ENCODE measurements at regions not wholly inside any gene's neighbourhood (a gene's known extent, or its start where the extent isn't known, plus 50 kb on each side); places are given as distances from the start of the nearest gene placed in this dataset.

- Histone ChIP-seq H4K20me1 (ENCODE audit: insufficient read depth, poor library complexity, severe bottlenecking) (no peaks in the 10 kb centered on the region), H3K79me2 (no peaks in the 10 kb centered on the region), H3K27ac (no peak overlapping the region), H3K9me2 (replicated peaks; ENCODE audit: insufficient read depth) (no peaks in the 10 kb centered on the region), H3K4me2 (no peak overlapping the region), H2AFZ (no peak overlapping the region), H3K9me3 (ENCODE audit: low read depth) (no peaks in the 10 kb centered on the region), H3K4me1 (ENCODE audit: insufficient read depth) (no peaks in the 10 kb centered on the region), H3K4me3 (no peak overlapping the region), H3K36me3 (replicated peaks; ENCODE audit: insufficient read depth, low read depth) (no peaks in the 10 kb centered on the region), H3K27me3 (no peaks in the 10 kb centered on the region)
- TF ChIP-seq, protein P1, sequence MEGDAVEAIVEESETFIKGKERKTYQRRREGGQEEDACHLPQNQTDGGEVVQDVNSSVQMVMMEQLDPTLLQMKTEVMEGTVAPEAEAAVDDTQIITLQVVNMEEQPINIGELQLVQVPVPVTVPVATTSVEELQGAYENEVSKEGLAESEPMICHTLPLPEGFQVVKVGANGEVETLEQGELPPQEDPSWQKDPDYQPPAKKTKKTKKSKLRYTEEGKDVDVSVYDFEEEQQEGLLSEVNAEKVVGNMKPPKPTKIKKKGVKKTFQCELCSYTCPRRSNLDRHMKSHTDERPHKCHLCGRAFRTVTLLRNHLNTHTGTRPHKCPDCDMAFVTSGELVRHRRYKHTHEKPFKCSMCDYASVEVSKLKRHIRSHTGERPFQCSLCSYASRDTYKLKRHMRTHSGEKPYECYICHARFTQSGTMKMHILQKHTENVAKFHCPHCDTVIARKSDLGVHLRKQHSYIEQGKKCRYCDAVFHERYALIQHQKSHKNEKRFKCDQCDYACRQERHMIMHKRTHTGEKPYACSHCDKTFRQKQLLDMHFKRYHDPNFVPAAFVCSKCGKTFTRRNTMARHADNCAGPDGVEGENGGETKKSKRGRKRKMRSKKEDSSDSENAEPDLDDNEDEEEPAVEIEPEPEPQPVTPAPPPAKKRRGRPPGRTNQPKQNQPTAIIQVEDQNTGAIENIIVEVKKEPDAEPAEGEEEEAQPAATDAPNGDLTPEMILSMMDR (IDR thresholded peaks at IDR 0.05; ENCODE audit: poor library complexity) = no peak
- TF ChIP-seq EZH2phosphoT487 (IDR thresholded peaks at IDR 0.05; ENCODE audit: low read depth, severe bottlenecking, unreplicated experiment) (no peak), EZH2 (IDR thresholded peaks at IDR 0.05; ENCODE audit: borderline replicate concordance) (no peak)
- 86% methylated on average over 12 of the region's 12 CpGs for WGBS (ENCODE audit: low lambda C conversion rate, missing lambda C conversion rate)
- no peak for DNase-seq (ENCODE audit: low spot score)
These were observed 531.9 kb downstream of the MAGEB5 start for GRCh38 chrX:26747877-26748276.

DNA sequence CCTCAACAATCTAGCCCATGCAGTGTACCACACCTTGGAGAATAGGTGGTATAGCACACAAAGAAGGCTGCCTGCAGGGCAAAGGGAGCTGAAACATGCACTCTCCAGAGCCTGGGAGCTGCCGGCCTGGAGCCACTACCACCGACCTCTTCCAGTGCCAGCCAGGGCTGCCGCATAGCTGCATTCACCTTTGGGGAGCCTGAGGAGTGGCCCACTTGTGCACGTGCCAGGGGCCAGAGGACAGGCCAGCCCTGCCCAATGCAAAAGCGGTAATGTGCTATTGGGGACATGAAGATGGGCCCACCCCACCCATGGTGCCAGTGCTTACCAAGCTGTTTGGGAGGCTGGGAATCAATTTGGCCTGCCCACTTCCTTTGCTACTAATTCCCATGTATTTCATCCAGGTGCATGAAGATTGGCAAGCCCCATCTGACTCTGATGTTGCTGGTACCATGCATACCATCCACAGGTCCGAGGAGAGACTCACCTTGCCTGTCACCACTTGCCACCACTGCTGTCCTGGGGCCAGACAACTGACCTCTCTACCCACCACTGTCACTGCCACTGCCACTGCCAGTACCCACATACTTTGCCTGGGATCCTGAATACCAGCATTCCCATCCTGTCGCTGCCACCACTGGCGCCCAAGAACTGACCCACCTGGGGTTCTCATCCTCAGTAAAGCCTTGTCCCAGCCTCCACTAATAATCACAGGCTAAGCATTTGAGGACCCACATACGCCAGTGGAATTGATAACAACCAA is 506.9 kb downstream of the MAGEB5 start:
- H3K9me2 ChIP-seq (replicated peaks; ENCODE audit: insufficient read depth) = no peaks in the 10 kb centered on the region
- no peaks in the 10 kb centered on the region for H3K9me3 ChIP-seq (ENCODE audit: low read depth)
- H3K27ac ChIP-seq = no peak overlapping the region
- no peak overlapping the region for H2AFZ ChIP-seq
- H3K4me3 ChIP-seq = no peak overlapping the region
- H4K20me1 ChIP-seq (ENCODE audit: insufficient read depth, poor library complexity, severe bottlenecking) = no peaks in the 10 kb centered on the region
- H3K4me1 ChIP-seq (ENCODE audit: insufficient read depth) = no peaks in the 10 kb centered on the region
- H3K36me3 ChIP-seq (replicated peaks; ENCODE audit: insufficient read depth, low read depth) = no peaks in the 10 kb centered on the region
- H3K79me2 ChIP-seq = no peaks in the 10 kb centered on the region
- no peaks in the 10 kb centered on the region for H3K27me3 ChIP-seq
- TF ChIP-seq EZH2 (IDR thresholded peaks at IDR 0.05; ENCODE audit: borderline replicate concordance) (no peak), EZH2phosphoT487 (IDR thresholded peaks at IDR 0.05; ENCODE audit: low read depth, severe bottlenecking, unreplicated experiment) (no peak)
- TF ChIP-seq, protein P1 (IDR thresholded peaks at IDR 0.05; ENCODE audit: poor library complexity) = no peak
- 76% methylated on average over 9 of the region's 9 CpGs for WGBS (ENCODE audit: low lambda C conversion rate, missing lambda C conversion rate)
- H3K4me2 ChIP-seq = no peak overlapping the region
- no peak for DNase-seq (ENCODE audit: low spot score)

GRCh38 chrX:26672571-26672970 is 456.6 kb downstream of the MAGEB5 start:
- no peaks in the 10 kb centered on the region for H4K20me1 ChIP-seq (ENCODE audit: insufficient read depth, poor library complexity, severe bottlenecking)
- H3K9me3 ChIP-seq (ENCODE audit: low read depth) = no peaks in the 10 kb centered on the region
- no peaks in the 10 kb centered on the region for H3K9me2 ChIP-seq (replicated peaks; ENCODE audit: insufficient read depth)
- no peak overlapping the region for H3K4me3 ChIP-seq
- 91% methylated on average over 3 of the region's 3 CpGs for WGBS (ENCODE audit: low lambda C conversion rate, missing lambda C conversion rate)
- no peaks in the 10 kb centered on the region for H3K36me3 ChIP-seq (replicated peaks; ENCODE audit: insufficient read depth, low read depth)
- H3K27ac ChIP-seq = no peak overlapping the region
- H3K79me2 ChIP-seq = no peaks in the 10 kb centered on the region
- no peak overlapping the region for H2AFZ ChIP-seq
- no peaks in the 10 kb centered on the region for H3K27me3 ChIP-seq
- no peaks in the 10 kb centered on the region for H3K4me1 ChIP-seq (ENCODE audit: insufficient read depth)
- H3K4me2 ChIP-seq = no peak overlapping the region
- TF ChIP-seq, protein P1 (IDR thresholded peaks at IDR 0.05; ENCODE audit: poor library complexity) = no peak
- TF ChIP-seq EZH2phosphoT487 (IDR thresholded peaks at IDR 0.05; ENCODE audit: low read depth, severe bottlenecking, unreplicated experiment) (no peak), EZH2 (IDR thresholded peaks at IDR 0.05; ENCODE audit: borderline replicate concordance) (no peak)
- no peak for DNase-seq (ENCODE audit: low spot score)
